Upper lobe of left lung (tissue), 6 donors: ENCODE measurements at regions not wholly inside any gene's neighbourhood (a gene's known extent, or its start where the extent isn't known, plus 50 kb on each side); places are given as distances from the start of the nearest gene placed in this dataset.

Experiments used
- ATAC-seq, 2 donors: fragments of 200-7000 bp; cut with Tn5 transposase; one replicate each; pipeline ENCODE4 v1.9.1; 2022; ENCODE audit warnings: mild to moderate bottlenecking in 2 of 2, moderate library complexity in 2 of 2; ENCODE audit not compliant: low FRiP score in 2 of 2
- DNase-seq, 2 donors: peaks; one replicate each; pipeline ENCODE4 v3.0.0-alpha.2; 2019 to 2020
- H3K27ac ChIP-seq, 4 donors: fragments of 200-600 bp; sonication (generic); one replicate each; pipeline ENCODE4 v1.5.1; 2016 to 2019
- H3K27me3 ChIP-seq, 4 donors: fragments of 200-600 bp; sonication (generic); one replicate each; pipeline ENCODE4 v1.5.1; 2017 to 2019
- H3K36me3 ChIP-seq, 4 donors: fragments of 200-600 bp; sonication (generic); one replicate each; pipeline ENCODE4 v1.5.1; 2016 to 2019
- H3K4me1 ChIP-seq, 4 donors: fragments of 200-600 bp; sonication (generic); one replicate each; pipeline ENCODE4 v1.5.1; 2018 to 2019
- H3K4me3 ChIP-seq, 4 donors: fragments of 200-600 bp; sonication (generic); one replicate each; pipeline ENCODE4 v1.5.1; 2017 to 2019; ENCODE audit warnings: mild to moderate bottlenecking in 2 of 4, moderate library complexity in 1 of 4
- H3K9me3 ChIP-seq, 4 donors: fragments of 200-600 bp; sonication (generic); one replicate each; pipeline ENCODE4 v1.5.1; 2018 to 2019
- EP300 ChIP-seq, 4 donors: sonication (generic); formaldehyde crosslinking; IDR thresholded peaks; one replicate each; pipeline ENCODE4 v1.5.1; 2017; ENCODE audit warnings: antibody characterized with exemption in 4 of 4, control low read depth in 2 of 4
- POLR2A ChIP-seq, 4 donors: fragments of 450-650 bp; IDR thresholded peaks; one replicate each; pipeline ENCODE4 v1.5.1; 2016 to 2017; ENCODE audit warnings: antibody characterized with exemption in 4 of 4, mild to moderate bottlenecking in 2 of 4
- WGBS, 2 donors: methylation state at CpG; one replicate each; pipeline ENCODE4 v1.1.5; 2017 to 2018; 5-methylcytosine and 5-hydroxymethylcytosine counted together
- TF ChIP-seq, protein P1 (sequence below), 6 experiments: fragments of 450-650 bp in 4 of 6; fragments of 200-600 bp in 2 of 6; sonication (generic) in 2 of 6; IDR thresholded peaks; one replicate each; pipeline ENCODE4 v1.5.1; 2016 to 2019; ENCODE audit warnings: antibody characterized with exemption in 6 of 6
- donor health status: DM: no; HTN: no; CAD: no; lungs with moderate emphysema.
- donor health status: DM: no; HTN: yes; CAD: no; lungs with severe emphysema.

GRCh38 chrY:16947221-16947620 lies 932.8 kb downstream of the CDY2B start:
- Histone ChIP-seq H3K4me3 (no peak overlapping the region), H3K27ac (no peak overlapping the region), H3K27me3 (no peaks in the 10 kb centered on the region), H3K9me3 (no peaks in the 10 kb centered on the region), H3K4me1 (no peaks in the 10 kb centered on the region), H3K36me3 (no peaks in the 10 kb centered on the region)
- 80% methylated on average over 1 of the region's 1 CpG; no CpG with 5 or more reads in 1 of the 2 donors for WGBS, 2 donors
- TF ChIP-seq POLR2A (IDR thresholded peaks at IDR 0.05) (no peak), EP300 (IDR thresholded peaks at IDR 0.05) (no peak)
- TF ChIP-seq, protein P1, sequence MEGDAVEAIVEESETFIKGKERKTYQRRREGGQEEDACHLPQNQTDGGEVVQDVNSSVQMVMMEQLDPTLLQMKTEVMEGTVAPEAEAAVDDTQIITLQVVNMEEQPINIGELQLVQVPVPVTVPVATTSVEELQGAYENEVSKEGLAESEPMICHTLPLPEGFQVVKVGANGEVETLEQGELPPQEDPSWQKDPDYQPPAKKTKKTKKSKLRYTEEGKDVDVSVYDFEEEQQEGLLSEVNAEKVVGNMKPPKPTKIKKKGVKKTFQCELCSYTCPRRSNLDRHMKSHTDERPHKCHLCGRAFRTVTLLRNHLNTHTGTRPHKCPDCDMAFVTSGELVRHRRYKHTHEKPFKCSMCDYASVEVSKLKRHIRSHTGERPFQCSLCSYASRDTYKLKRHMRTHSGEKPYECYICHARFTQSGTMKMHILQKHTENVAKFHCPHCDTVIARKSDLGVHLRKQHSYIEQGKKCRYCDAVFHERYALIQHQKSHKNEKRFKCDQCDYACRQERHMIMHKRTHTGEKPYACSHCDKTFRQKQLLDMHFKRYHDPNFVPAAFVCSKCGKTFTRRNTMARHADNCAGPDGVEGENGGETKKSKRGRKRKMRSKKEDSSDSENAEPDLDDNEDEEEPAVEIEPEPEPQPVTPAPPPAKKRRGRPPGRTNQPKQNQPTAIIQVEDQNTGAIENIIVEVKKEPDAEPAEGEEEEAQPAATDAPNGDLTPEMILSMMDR (IDR thresholded peaks at IDR 0.05): no peak
- ATAC-seq (no peak), DNase-seq (no peak)
